HUES48 (cell line): ENCODE measurements at regions not wholly inside any gene's neighbourhood (a gene's known extent, or its start where the extent isn't known, plus 50 kb on each side); places are given as distances from the start of the nearest gene placed in this dataset.

Experiments used
- H3K27ac ChIP-seq: one replicate; pipeline ENCODE4 v1.7.0; 2013; ENCODE audit warnings: low read depth, low read length, inconsistent platforms
- H3K27me3 ChIP-seq: 2 replicates; pipeline ENCODE4 v1.6.1; 2013; ENCODE audit warnings: mild to moderate bottlenecking, low read length; ENCODE audit not compliant: control insufficient read depth, insufficient read depth
- H3K36me3 ChIP-seq: 2 replicates; pipeline ENCODE4 v1.6.1; 2013; ENCODE audit warnings: low read length; ENCODE audit not compliant: control insufficient read depth, insufficient read depth
- H3K4me1 ChIP-seq: 2 replicates; pipeline ENCODE4 v1.6.1; 2013; ENCODE audit warnings: mild to moderate bottlenecking, low read length; ENCODE audit not compliant: control insufficient read depth, insufficient read depth
- H3K4me3 ChIP-seq: 2 replicates; pipeline ENCODE4 v1.5.1; 2013; ENCODE audit warnings: mild to moderate bottlenecking, low read depth, low read length
- H3K9ac ChIP-seq: 2 replicates; pipeline ENCODE4 v1.6.1; 2013; ENCODE audit warnings: mild to moderate bottlenecking, low read depth, low read length, moderate library complexity
- H3K9me3 ChIP-seq: 2 replicates; pipeline ENCODE4 v1.6.1; 2013; ENCODE audit warnings: low read length; ENCODE audit not compliant: control insufficient read depth, insufficient read depth

DNA sequence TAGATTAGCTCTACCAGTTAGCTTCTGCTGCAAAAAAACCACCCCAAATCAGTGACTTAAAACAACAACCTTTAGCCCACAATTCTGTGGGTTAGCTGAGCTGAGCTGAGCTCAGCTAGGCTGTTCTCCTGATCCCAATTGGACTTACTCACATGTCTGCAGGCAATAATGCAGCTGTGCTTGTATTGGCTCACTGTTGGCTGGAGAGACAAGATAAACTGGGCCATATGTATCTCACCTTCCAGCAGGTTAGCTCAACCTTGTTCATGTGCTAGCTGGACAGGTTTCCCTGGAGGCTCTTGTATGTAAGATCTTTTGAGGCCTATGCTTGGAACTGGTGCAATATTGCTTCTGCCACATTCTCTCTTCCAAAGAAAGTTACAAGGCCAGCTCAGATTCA is 261.5 kb upstream of the ADGRL3 start:
- Histone ChIP-seq H3K27ac (no peak overlapping the region), H3K9ac (no peak overlapping the region), H3K27me3 (no peaks in the 10 kb centered on the region), H3K4me1 (peaks cover 5% of the 10 kb centered on the region; the same call in 1 of the 2 replicates), H3K36me3 (no peaks in the 10 kb centered on the region), H3K9me3 (no peaks in the 10 kb centered on the region), H3K4me3 (no peak overlapping the region)

DNA sequence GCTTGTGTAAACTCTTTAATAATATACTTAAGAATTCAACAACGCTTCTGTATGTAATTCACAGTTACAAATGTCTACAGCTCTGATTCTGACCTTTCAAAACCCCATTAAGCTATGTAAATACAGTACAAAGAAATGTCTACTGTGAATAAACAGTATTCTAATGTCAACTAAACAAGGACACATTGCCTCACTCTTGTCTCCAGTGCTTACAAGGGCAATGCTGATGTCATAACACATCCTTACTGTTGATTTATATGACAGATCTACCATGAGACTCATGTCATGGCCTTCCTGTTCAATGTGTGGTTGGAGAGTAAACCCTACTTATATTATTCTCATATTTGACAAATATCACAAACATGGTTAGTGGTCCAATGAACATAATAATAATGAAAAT is 256.1 kb upstream of the ADGRL3 start:
- Histone ChIP-seq H3K36me3 (no peaks in the 10 kb centered on the region), H3K27ac (no peak overlapping the region), H3K9me3 (no peaks in the 10 kb centered on the region), H3K4me3 (no peak overlapping the region), H3K9ac (no peak overlapping the region), H3K4me1 (no peaks in the 10 kb centered on the region), H3K27me3 (no peaks in the 10 kb centered on the region)

DNA sequence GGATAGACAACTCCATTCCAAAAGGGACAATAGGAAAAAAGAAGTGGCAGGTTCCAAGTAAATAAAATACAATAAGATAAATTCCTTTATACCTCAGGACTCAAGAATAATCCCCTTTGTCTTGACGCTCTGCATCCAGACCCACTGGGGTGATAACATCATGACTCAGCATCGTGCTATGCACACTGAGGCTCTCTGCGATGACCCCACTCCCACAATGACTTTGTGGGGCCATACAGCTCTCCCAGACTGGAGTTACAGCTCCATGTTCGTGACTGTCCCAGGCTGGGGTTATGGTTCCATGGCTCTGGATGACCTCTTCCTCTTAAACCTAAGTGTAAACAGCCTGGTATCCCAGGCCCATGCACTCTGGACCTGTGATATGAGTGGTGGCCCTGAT is 254.5 kb upstream of the ADGRL3 start:
- Histone ChIP-seq H3K36me3 (no peaks in the 10 kb centered on the region), H3K9me3 (no peaks in the 10 kb centered on the region), H3K27ac (no peak overlapping the region), H3K4me1 (no peaks in the 10 kb centered on the region), H3K27me3 (no peaks in the 10 kb centered on the region), H3K9ac (no peak overlapping the region), H3K4me3 (no peak overlapping the region)

DNA sequence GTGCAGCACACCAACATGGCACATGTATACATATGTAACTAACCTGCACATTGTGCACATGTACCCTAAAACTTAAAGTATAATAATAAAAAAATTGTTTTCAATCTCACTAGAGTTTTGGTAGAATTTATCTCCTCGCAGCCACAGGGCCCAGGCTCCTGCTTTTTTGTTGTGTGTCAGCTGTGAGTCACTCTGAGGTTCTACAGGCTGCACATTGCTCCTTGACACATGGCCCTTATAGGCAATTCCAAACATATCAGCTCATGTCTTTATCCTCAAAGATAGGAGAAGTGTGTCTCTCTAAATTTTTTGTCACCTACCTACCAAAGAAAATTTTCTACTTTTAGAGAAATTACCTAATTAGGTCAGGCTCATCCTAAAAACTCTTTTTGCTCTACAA is 252.1 kb upstream of the ADGRL3 start:
- no peaks in the 10 kb centered on the region for H3K4me1 ChIP-seq
- no peak overlapping the region for H3K4me3 ChIP-seq
- H3K9me3 ChIP-seq, result no peaks in the 10 kb centered on the region
- no peaks in the 10 kb centered on the region for H3K36me3 ChIP-seq
- H3K27me3 ChIP-seq, result no peaks in the 10 kb centered on the region
- no peak overlapping the region for H3K9ac ChIP-seq
- H3K27ac ChIP-seq, result no peak overlapping the region

DNA sequence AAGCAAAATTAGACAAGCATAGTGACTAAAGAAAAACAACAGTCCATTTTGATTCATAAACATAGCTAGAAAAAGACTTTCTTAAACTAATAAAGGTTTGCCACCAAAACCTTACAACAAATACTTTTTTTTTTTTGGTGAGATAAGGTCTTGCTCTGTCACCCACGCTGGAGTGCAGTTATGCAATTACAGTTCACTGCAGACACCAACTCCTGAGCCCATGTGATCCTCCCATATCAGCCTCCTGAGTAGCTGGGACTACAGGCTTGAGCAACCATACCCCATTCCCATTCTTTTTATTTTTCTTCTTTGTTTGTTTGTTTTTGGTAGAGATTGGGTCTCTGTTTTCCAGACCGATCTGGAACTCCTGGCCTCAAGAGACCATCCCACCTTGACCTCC is 247.2 kb upstream of the ADGRL3 start:
- Histone ChIP-seq H3K9ac (no peak overlapping the region), H3K27ac (no peak overlapping the region), H3K27me3 (no peaks in the 10 kb centered on the region)

GRCh38 chr4:60953826-60954225 is 246.3 kb upstream of the ADGRL3 start:
- Histone ChIP-seq H3K9ac (no peak overlapping the region), H3K27me3 (no peaks in the 10 kb centered on the region), H3K4me3 (no peak overlapping the region), H3K27ac (no peak overlapping the region), H3K4me1 (no peaks in the 10 kb centered on the region), H3K9me3 (no peaks in the 10 kb centered on the region), H3K36me3 (no peaks in the 10 kb centered on the region)

More for the DNA sequence above, 247.2 kb upstream of the ADGRL3 start:
- H3K4me1 ChIP-seq, result no peaks in the 10 kb centered on the region
- no peak overlapping the region for H3K4me3 ChIP-seq
- H3K9me3 ChIP-seq, result no peaks in the 10 kb centered on the region
- H3K36me3 ChIP-seq, result no peaks in the 10 kb centered on the region

DNA sequence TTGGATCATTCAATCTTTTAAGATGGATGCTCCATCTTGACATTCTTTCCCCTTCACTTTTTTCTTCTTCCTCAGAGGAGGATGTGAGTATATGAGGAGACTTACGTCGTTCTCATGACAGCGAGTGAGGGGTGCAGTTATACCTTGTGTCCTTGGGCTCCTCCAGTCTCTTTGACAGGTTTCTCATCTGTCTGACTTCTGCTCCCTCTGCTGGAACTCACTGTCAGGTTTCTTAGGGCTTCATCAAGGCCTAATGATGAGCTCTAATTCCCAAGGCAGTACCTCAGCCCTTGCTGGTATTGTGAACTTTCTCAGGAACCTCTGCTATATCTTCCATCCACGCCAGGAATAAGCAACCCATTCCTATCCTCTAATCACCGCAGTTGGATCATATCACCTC is 237.8 kb upstream of the ADGRL3 start:
- Histone ChIP-seq H3K27me3 (no peaks in the 10 kb centered on the region), H3K9me3 (no peaks in the 10 kb centered on the region), H3K4me3 (no peak overlapping the region), H3K27ac (no peak overlapping the region), H3K4me1 (no peaks in the 10 kb centered on the region), H3K9ac (no peak overlapping the region), H3K36me3 (no peaks in the 10 kb centered on the region)

DNA sequence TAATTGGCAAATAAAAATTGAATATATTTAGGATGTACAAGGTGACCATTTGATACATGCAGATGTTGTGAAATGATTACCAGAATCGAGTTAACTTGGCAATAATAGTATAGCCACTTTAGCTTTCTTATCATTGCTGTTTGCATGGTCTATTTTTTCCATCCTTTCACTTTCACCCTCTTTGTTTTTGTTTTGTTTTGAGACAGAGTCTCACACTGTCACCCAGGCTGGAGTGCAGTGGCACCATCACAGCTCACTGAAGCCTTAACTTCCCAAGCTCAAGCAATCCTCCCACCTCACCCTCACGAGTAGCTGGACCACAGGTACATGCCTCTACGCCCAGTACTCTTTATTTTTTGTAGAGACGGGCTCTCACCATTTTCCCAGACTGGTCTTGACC is 218.6 kb upstream of the ADGRL3 start:
- Histone ChIP-seq H3K4me1 (no peaks in the 10 kb centered on the region), H3K9ac (no peak overlapping the region)

DNA sequence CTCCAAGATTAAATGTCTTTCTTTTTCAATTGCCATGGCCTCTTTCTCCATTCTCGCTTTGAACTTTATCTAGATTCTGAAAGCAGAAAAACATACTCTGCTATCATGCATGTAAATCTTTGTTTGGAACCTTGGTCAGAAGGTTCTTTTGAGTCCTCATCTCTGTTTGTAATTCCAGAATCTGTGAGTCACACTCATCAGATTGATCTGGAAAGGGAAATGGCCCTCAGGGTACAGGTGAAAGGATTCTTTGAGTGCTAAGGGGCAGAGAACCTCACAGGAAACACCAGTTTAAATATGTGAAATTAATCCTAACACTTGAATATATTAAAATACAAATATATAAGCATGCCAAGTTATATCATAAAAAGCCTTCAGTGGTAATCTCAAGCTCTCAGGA is 211.0 kb upstream of the ADGRL3 start:
- H3K27me3 ChIP-seq, result no peaks in the 10 kb centered on the region
- no peaks in the 10 kb centered on the region for H3K9me3 ChIP-seq
- no peaks in the 10 kb centered on the region for H3K4me1 ChIP-seq
- H3K36me3 ChIP-seq, result no peaks in the 10 kb centered on the region
- no peak overlapping the region for H3K9ac ChIP-seq
- no peak overlapping the region for H3K4me3 ChIP-seq
- no peak overlapping the region for H3K27ac ChIP-seq

More for the DNA sequence above, 218.6 kb upstream of the ADGRL3 start:
- H3K9me3 ChIP-seq, result no peaks in the 10 kb centered on the region
- no peaks in the 10 kb centered on the region for H3K27me3 ChIP-seq
- H3K27ac ChIP-seq, result no peak overlapping the region
- H3K36me3 ChIP-seq, result no peaks in the 10 kb centered on the region
- H3K4me3 ChIP-seq, result no peak overlapping the region

DNA sequence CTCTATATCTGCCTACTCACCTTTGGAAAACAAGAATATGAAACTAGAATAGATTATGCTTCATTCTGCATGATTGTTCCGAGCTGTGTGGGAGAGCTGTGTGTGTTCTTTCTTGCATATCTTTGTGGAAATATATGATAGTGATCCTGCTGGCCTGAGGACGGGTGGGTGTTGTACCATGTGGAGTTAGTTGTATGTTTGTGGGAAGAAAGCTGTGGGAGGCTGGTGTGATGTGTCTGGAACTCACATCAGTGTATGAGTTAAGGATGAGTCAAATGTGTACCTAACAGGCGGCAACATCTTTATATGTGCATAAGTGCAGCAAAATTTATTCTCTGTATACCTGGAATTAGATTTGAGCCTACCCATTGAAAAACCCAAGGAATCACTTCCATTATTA is 208.1 kb upstream of the ADGRL3 start:
- no peaks in the 10 kb centered on the region for H3K9me3 ChIP-seq

GRCh38 chr4:61003301-61003700 is 196.8 kb upstream of the ADGRL3 start:
- H3K27ac ChIP-seq, result no peak overlapping the region
- no peaks in the 10 kb centered on the region for H3K4me1 ChIP-seq
- no peaks in the 10 kb centered on the region for H3K36me3 ChIP-seq
- H3K4me3 ChIP-seq, result no peak overlapping the region
- peaks cover 3% of the 10 kb centered on the region; the same call in 1 of the 2 replicates for H3K9me3 ChIP-seq
- no peak overlapping the region for H3K9ac ChIP-seq
- H3K27me3 ChIP-seq, result no peaks in the 10 kb centered on the region

More for the DNA sequence above, 208.1 kb upstream of the ADGRL3 start:
- Histone ChIP-seq H3K36me3 (no peaks in the 10 kb centered on the region), H3K27ac (no peak overlapping the region), H3K4me3 (no peak overlapping the region), H3K4me1 (no peaks in the 10 kb centered on the region), H3K27me3 (no peaks in the 10 kb centered on the region), H3K9ac (no peak overlapping the region)

DNA sequence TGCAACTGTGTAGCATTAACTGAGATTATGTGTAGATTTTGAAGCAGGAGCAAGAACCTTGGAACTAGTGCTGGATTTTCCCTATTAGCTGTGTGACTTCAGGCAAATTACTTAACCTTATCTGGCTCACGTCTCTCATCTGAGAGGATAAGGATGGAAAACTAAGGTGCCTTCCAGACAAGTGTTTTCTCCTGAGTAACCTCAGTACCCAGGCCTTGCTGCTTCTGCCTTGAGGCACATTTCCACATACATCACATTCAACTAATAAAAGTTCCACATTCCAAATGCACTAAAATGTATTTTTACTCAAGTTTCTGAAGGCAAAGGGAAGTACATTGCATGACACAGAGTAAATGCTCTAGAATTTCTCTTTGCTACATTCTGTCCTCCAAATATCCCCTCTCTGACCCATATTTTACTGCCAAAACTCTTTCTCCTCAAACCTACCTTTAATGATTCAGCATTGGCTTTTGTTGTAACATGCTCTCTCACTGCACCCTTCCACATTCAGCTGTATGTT is 195.4 kb upstream of the ADGRL3 start:
- Histone ChIP-seq H3K27ac (no peak overlapping the region), H3K36me3 (no peaks in the 10 kb centered on the region), H3K4me1 (no peaks in the 10 kb centered on the region), H3K9ac (no peak overlapping the region), H3K27me3 (no peaks in the 10 kb centered on the region), H3K9me3 (peaks cover 3% of the 10 kb centered on the region; the same call in 1 of the 2 replicates), H3K4me3 (no peak overlapping the region)
